ENCODE measurements at regions not wholly inside any gene's neighbourhood (a gene's known extent, or its start where the extent isn't known, plus 50 kb on each side); places are given as distances from the start of the nearest gene placed in this dataset.
"Not testable (repeated sequence)": the region's sequence is repeated elsewhere in the genome, so short reads cannot be mapped to it uniquely, and the experiment has no call there.

DNA sequence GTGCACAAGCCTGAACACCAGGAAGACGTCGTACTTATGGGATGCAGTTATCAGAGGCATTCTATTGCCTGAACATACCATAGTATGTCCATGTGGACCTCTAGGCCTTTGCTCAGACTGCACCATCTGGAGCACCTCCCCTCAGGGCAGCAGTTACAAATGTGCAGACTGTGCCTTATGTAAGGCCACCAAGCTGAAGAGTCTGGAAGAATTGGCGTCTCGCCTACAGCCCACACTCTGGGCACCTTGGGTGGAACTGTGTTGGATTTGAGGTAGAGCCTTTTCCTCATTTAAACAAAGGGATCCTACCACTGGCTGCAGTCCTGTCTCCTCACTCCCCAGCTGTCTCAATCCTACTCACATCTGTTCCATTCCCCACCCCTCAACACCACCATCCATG, 204.3 kb upstream of the FRMD6 start:
- no peak for DNase-seq

DNA sequence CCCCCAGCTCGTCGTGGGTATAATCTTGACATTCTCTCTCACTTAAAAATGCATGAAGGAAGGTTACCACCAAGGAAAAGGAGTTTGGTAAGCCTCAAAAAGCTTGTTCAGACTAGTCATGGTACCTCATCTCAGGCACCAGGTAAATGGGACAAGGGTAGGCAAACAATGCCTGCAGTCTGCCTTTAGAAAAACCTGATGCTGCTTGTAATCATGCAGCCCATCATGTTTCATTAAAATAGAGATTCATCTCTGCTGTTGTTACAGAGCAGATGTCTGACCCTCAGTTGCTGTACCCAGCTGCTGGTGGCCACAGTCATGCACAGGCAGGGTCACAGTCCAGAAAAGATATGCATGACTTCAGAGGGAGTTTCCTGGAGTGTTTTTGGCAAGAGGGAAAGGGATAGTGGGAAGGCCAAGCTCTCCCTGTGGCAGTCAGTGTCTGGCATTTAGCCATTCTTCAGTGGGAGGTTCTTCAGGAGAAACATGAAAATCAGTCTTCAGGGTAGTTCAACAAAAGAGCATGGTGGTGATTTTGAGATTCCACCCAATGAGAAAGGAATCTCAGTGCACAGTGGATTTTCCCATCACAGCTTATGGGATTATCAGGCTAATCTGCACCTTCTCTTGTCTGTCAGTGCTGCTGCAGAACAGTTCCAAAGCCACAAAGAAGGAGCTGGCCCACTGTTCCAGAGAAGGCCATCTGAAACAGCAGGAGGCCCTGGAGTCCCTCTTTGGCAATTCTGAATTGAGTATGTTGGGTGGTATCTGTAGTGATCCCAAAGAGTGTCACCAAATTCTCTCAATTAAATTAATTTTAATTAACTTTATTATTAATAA, 202.7 kb upstream of the FRMD6 start:
- DNase-seq: no peak

GRCh38 chr14:51449681-51450080, 202.0 kb upstream of the FRMD6 start:
- DNase-seq: no peak

DNA sequence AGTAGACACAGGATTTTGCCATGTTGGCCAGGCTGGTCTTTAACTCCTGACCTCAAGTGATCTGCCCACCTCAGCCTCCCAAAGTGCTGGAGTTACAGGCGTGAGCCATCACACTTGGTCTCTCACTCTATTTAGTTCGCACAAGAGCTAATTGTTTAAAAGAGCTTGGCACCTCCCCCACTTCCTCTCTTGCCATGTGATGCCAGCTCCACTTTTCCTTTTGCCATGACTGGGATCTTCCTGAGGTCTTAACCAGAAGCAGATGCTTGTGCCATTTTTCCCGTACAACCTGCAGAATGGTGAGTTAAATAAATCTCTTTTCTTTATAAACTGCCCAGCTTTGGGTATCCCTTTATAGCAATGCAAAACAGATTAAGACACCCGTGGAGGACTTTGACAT, 200.1 kb upstream of the FRMD6 start:
- DNase-seq: no peak

DNA sequence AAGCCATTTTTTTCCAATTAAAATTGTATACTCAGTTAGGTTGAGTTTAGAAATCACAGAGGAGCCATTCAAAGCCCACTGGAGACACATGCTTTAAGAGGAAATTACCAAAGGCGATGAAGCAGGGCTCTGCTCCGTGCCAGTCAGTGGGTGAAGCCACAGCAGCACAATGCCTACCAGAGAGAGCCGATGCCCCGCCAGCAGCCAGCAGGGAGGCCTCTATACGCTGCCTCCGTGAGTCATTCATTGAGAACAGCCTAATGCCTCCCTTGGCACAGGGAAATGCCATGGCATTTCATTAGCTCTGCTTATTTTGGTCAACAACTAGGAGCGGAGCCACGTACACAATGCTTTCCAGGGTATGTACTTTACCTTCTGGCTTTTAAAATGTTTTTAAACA, 197.8 kb upstream of the FRMD6 start:
- DNase-seq: no peak

DNA sequence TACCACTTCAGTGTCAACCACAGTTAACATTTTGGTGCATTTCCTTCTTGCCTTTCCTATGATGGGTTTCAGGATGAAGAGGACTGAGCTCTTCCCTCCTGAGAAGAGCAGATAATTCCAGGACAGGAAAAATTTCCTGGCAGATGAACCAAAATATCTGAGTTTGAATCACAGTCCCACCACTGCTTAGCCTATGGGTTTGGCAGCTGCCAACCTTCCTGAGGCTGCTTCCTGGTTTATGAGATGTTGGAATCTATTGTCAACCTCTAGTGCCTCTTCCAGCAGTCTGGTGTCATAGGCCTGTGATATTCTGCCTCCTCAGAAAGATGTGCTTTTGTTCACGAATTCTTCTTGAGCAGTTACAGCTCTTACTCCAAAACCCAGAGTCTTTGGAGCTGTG, 197.4 kb upstream of the FRMD6 start:
- no peak for DNase-seq

GRCh38 chr14:51455041-51455835, 196.5 kb upstream of the FRMD6 start:
- DNase-seq: no peak

- DNase-seq: no peak
These were observed 193.7 kb upstream of the FRMD6 start for GRCh38 chr14:51457843-51458562.

- no peak for DNase-seq
These were observed 193.2 kb upstream of the FRMD6 start for GRCh38 chr14:51458563-51458955.

DNA sequence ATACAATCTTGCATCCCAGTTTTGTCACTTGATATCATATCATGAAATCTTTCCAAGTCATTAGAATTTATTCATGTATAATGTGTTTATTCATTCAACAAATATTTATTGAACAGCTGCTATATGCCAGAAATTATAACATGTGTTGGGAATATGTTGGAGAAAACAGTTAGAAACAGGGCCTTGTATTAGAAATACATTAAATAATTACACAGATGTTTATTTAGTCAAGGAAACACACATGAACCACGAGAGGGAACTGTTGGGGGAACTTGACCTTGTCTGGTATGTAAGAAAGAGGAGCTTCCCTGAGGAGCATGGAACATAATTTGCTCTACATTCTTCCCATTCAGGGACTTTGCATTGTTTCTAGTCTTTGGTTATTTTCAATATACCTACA, 191.7 kb upstream of the FRMD6 start:
- no peak for DNase-seq

DNA sequence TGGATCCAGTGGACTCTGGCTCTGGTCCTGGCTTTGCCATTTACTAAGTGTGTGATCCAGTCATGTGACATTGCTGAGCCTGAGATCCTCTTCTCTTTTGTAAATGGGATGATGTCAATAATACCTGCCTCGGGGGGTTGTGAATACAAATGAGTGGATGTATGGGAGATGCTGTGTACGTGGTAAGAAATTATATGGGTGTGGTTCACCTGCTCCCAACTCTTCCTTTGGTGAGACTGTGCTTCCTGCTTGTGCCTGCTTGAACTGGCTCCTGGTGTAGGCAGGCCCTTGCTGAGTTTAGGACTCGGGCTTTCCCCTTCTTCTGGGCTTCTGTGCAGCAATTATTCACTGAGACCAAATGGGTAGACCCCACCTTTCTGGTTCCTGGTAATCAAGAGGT, 189.5 kb upstream of the FRMD6 start:
- DNase-seq: no peak

- no peak for DNase-seq
These were observed 189.0 kb upstream of the FRMD6 start for GRCh38 chr14:51462706-51463105.

- no peak for DNase-seq
These were observed 188.2 kb upstream of the FRMD6 start for GRCh38 chr14:51463461-51463860.

DNA sequence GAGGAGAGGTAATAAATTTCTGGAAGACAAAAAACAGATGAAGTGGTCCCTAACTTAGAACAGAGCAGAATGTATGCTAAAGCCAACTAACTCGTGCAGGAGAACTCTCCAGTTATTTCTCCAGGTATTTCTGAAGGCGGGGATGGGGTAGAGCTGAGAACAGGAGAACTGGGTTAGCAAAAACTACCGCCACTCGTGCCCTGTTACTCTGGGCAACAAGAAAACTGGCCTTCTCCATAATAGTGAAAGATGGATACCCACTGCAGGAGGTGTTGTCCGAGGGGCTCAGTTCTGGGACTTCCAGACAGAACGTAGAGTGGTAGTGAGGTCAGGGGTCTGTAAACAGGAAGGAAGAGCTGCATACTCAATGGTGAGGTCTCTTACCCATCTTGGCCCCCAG, 187.3 kb upstream of the FRMD6 start:
- DNase-seq: no peak

- no peak for DNase-seq
These were observed 186.2 kb upstream of the FRMD6 start for GRCh38 chr14:51465486-51465885.

- DNase-seq: not testable (repeated sequence)
These were observed 184.3 kb upstream of the FRMD6 start for GRCh38 chr14:51467392-51467791.

DNA sequence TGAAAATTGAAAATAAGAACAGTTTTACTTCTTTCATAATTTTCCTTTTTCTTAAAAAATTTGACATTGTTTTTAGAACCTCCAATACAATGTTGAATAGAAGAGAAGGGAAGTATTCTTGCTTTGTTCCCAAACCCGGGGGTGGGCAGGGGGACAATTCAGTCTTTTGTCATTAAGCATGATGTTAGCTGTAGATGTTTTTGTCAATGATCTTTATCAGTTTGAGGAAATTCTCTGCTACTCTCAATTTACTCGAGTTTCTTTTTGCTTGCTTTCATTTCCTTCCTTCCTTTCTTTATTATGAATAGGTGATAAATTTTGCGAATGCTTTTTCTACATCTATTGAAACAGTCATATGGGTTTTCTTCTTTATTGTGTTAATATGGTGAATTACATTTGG, 183.2 kb upstream of the FRMD6 start:
- no peak for DNase-seq

- DNase-seq: no peak
These were observed 178.8 kb upstream of the FRMD6 start for GRCh38 chr14:51472881-51473280.

DNA sequence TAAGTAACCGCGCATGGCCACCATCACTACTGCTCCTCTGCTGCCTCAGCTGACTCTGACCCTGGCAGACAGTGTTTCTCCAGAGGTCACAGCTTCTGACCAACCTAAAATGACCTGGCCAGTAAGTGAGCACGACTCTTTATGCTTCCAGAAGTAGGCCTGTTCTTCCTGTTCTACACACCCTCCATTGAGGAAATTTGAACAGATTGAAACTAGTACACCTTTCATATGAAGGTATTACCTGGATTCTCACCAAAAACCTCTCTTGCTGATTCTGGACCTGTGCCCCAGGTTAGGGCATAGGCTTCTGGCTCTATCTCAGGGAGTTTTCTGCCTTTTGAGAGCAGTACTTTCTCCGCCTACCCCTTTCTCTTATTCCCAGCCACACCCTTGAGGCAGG, 178.4 kb upstream of the FRMD6 start:
- DNase-seq: no peak

DNA sequence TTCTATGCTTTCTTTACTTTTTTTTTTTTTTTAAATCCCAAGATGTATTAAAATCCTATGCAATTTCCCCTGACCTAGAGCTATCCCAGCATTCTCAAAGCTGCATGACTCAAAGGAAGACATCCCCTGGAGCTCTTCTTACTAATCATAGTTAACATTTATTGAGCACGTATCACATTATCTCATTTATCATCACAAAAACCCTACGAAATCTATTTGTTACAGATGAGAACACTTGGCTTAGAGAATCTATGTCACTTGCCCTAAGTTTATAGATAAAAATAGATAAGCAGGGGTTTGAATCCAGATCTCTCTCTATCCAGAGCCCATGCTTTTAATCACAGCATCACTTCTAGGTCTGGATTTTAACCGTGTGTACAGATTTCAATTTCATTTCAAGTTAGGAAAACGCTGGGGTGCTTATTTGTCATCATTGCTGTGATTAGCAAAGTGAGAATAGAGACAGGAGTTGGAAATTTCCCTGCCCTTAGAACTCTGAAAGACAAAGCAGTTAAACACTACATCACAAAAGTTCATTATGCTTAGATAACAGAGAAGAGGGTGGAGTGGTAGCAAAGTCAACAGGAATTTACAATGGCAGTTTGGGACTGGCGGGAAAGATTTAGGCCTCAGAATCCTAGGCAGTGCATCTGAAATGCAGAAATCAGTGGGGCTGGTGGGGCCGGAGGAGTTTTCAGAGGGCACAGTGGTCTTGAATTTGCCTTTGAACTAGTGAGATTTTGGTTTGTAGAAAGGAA, 177.7 kb upstream of the FRMD6 start:
- DNase-seq: no peak

- no peak for DNase-seq
These were observed 176.9 kb upstream of the FRMD6 start for GRCh38 chr14:51474854-51475253.

- no peak for DNase-seq
These were observed 173.5 kb upstream of the FRMD6 start for GRCh38 chr14:51478175-51478621.
